HepG2 (cell line): ENCODE measurements at regions not wholly inside any gene's neighbourhood (a gene's known extent, or its start where the extent isn't known, plus 50 kb on each side); places are given as distances from the start of the nearest gene placed in this dataset.

Experiments
- ATAC-seq: fragments of 200-7000 bp; cut with Tn5 transposase; 3 replicates; pipeline ENCODE4 v1.9.1; 2020; ENCODE audit warnings: mild to moderate bottlenecking, moderate library complexity
- BruUV-seq: library from RNA; stranded (reverse); fragments of 400-500 nt; replicated peaks from 2 replicates; lab custom pipeline; 2021; lab: Mats Ljungman, UMichigan
- CTCF ChIA-PET: fragments of 300-600 bp; formaldehyde crosslinking; extraction: SDS; loops from one replicate; lab custom pipeline; 2021; ENCODE audit warnings: low total read pairs, inconsistent platforms, low intra/inter-chr PET ratio; lab: Yijun Ruan, JAX
- POLR2A ChIA-PET: fragments of 350-600 bp; sonication (Branson Sonifier 250); formaldehyde crosslinking; loops from one replicate; lab custom pipeline; 2020; ENCODE audit warnings: antibody characterized with exemption, inconsistent platforms; lab: Yijun Ruan, JAX
- DNase-seq: peaks from one replicate; pipeline ENCODE4 v3.0.0-alpha.2; 2015; ENCODE audit warnings: low spot score
- FAIRE-seq: peaks from 3 replicates; lab custom pipeline; 2011; peaks lifted over from hg19 to GRCh38; lab: Jason Lieb, UNC
- H2AFZ ChIP-seq: one replicate; pipeline ENCODE4 v1.6.1; 2011; ENCODE audit warnings: low read length, inconsistent platforms
- H3K27ac ChIP-seq: fragments of 300-600 bp; 3 replicates; pipeline ENCODE4 v1.8.0; 2011; ENCODE audit warnings: mixed run types, mild to moderate bottlenecking, mixed read lengths, low read length, inconsistent platforms; ENCODE audit not compliant: insufficient read depth; ENCODE audit errors: extremely low read length
- H3K27me3 ChIP-seq, 2 experiments: fragments of 200-600 bp in 1 of 2; 2 replicates in 1 of 2; 3 replicates in 1 of 2; pipeline versions ENCODE4 v1.6.0 to v1.8.0; 2011; ENCODE audit warnings: low read length in 2 of 2, mild to moderate bottlenecking in 2 of 2, moderate library complexity in 2 of 2, inconsistent platforms in 1 of 2; ENCODE audit not compliant: insufficient read depth in 2 of 2, control insufficient read depth in 1 of 2
- H3K36me3 ChIP-seq, 2 experiments: fragments of 200-600 bp in 1 of 2; replicated peaks in 1 of 2; 2 replicates in 1 of 2; 3 replicates in 1 of 2; pipeline versions ENCODE4 v1.5.1 to v1.8.0; 2011; ENCODE audit warnings: low read length in 2 of 2, inconsistent platforms in 1 of 2; ENCODE audit not compliant: insufficient read depth in 2 of 2, control insufficient read depth in 1 of 2
- H3K4me1 ChIP-seq: 2 replicates; pipeline ENCODE4 v1.5.1; 2012; ENCODE audit warnings: low read length, inconsistent platforms; ENCODE audit not compliant: insufficient read depth
- H3K4me2 ChIP-seq: 2 replicates; pipeline ENCODE4 v1.6.0; 2011; ENCODE audit warnings: low read depth, low read length, inconsistent platforms
- H3K4me3 ChIP-seq, 3 experiments: fragments of 200-600 bp in 1 of 3; sonication (generic), shearing (Covaris generic) in 1 of 3; replicated peaks in 1 of 3; 2 replicates each; pipeline ENCODE4 v1.5.1; 2011 to 2016; ENCODE audit warnings: low read length in 3 of 3, inconsistent platforms in 2 of 3, low read depth in 2 of 3, mild to moderate bottlenecking in 2 of 3, control low read depth in 1 of 3, mixed read lengths in 1 of 3; ENCODE audit not compliant: insufficient read depth in 1 of 3
- H3K79me2 ChIP-seq: one replicate; pipeline ENCODE4 v1.6.1; 2011; ENCODE audit warnings: low read length, inconsistent platforms; ENCODE audit not compliant: insufficient read depth
- H3K9ac ChIP-seq: 2 replicates; pipeline ENCODE4 v1.6.0; 2011; ENCODE audit warnings: mild to moderate bottlenecking, low read depth, low read length, inconsistent platforms; ENCODE audit not compliant: insufficient read depth
- H3K9me3 ChIP-seq: 2 replicates; pipeline ENCODE4 v1.5.1; 2012; ENCODE audit warnings: mild to moderate bottlenecking, low read length
- H4K20me1 ChIP-seq: 2 replicates; pipeline ENCODE4 v1.6.0; 2011; ENCODE audit warnings: inconsistent platforms, mild to moderate bottlenecking, low read length, moderate library complexity; ENCODE audit not compliant: insufficient read depth
- ARHGAP35 ChIP-seq: sonication (generic); formaldehyde crosslinking; IDR thresholded peaks from 2 replicates; pipeline ENCODE4 v1.9.0; 2022; ENCODE audit warnings: mild to moderate bottlenecking, inconsistent platforms, moderate library complexity, missing genetic modification reagents, borderline replicate concordance
- KDM5A ChIP-seq: fragments of 200-600 bp; sonication (generic); IDR thresholded peaks from 2 replicates; pipeline ENCODE4 v1.7.0; 2018; ENCODE audit warnings: antibody characterized with exemption, mild to moderate bottlenecking, low read length, borderline replicate concordance
- NFE2L2 ChIP-seq: fragments of 150-350 bp; IDR thresholded peaks from 2 replicates; pipeline ENCODE4 v1.6.1; 2014; ENCODE audit warnings: low read length
- PAX8 ChIP-seq: sonication (generic); formaldehyde crosslinking; IDR thresholded peaks from 2 replicates; pipeline ENCODE4 v1.8.0; 2022; ENCODE audit warnings: mild to moderate bottlenecking, missing genetic modification reagents, borderline replicate concordance
- SMC3 ChIP-seq: IDR thresholded peaks from 2 replicates; pipeline ENCODE4 v1.6.1; 2011; ENCODE audit warnings: low read length, improper control_type of control experiment
- SP5 ChIP-seq: IDR thresholded peaks from 2 replicates; pipeline ENCODE4 v1.6.1; 2016; ENCODE audit warnings: low read depth, borderline replicate concordance
- ZFP90 ChIP-seq: sonication (generic); formaldehyde crosslinking; IDR thresholded peaks from 2 replicates; pipeline ENCODE4 v1.8.0; 2022; ENCODE audit warnings: missing genetic modification reagents, mild to moderate bottlenecking, inconsistent platforms, borderline replicate concordance
- ZNF337 ChIP-seq: sonication (generic); formaldehyde crosslinking; IDR thresholded peaks from 2 replicates; pipeline ENCODE4 v1.5.1; 2020; ENCODE audit warnings: missing genetic modification reagents, low read depth, mild to moderate bottlenecking, borderline replicate concordance
- WGBS: methylation state at CpG from one replicate; pipeline ENCODE4 v1.1.6; 2017; ENCODE audit warnings: low lambda C conversion rate; 5-methylcytosine and 5-hydroxymethylcytosine counted together
- in situ Hi-C: cut with HindIII; loops from 2 replicates; pipeline ENCODE4 v1.10.0; 2017; ENCODE audit warnings: low pct_unique_long_range_greater_than_20kb; ENCODE audit not compliant: extremely low pct_ligation_motif_present
- intact Hi-C: fragments of 100-400 bp; cut with micrococcal nuclease; formaldehyde crosslinking; loops from one replicate; pipeline ENCODE4 v1.10.0; 2022; ENCODE audit not compliant: unreplicated experiment
- TF ChIP-seq, protein P1 (sequence below): sonication (generic); formaldehyde crosslinking; IDR thresholded peaks from 2 replicates; pipeline ENCODE4 v1.8.0; 2022; ENCODE audit warnings: low read depth, missing genetic modification reagents

DNA sequence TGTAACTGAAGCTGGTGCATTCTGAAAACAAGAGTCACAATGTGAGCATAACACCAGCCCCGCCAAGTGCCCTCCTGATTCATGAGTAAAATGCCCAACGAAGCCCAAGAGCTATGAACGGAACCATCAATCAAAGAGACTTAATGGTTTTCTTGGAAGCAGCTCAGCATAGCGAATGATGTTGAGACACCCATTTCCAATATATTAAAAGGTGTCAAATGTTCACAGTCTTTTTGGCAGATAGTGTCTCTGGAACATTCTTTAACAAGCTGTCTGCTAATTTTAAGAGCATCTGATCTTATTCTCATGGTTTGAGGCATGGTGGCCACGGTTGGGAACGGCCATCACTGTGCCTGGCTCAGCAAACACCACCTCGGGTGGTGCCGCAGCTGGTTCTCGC, 133.4 kb upstream of the USP29 start:
- Histone ChIP-seq H3K4me1 (peaks cover 21% of the 10 kb centered on the region), H3K9me3 (no peaks in the 10 kb centered on the region), H3K4me2 (no peak overlapping the region), H3K9ac (no peak overlapping the region), H3K4me3 (no peak overlapping the region), H2AFZ (no peak overlapping the region), H3K27ac (no peak overlapping the region), H3K36me3 (no peaks in the 10 kb centered on the region), H3K79me2 (no peaks in the 10 kb centered on the region), H4K20me1 (no peaks in the 10 kb centered on the region), H3K27me3 (no peaks in the 10 kb centered on the region)
- in situ Hi-C loops (no loop called here), intact Hi-C loops (no loop called here)
- TF ChIP-seq SP5 (CRISPR knock-in tag) (no peak), NFE2L2 (no peak), ARHGAP35 (CRISPR knock-in tag) (no peak), SMC3 (no peak), KDM5A (no peak), PAX8 (CRISPR knock-in tag) (no peak), ZNF337 (CRISPR knock-in tag) (no peak), ZFP90 (CRISPR knock-in tag) (no peak)
- TF ChIP-seq, protein P1, sequence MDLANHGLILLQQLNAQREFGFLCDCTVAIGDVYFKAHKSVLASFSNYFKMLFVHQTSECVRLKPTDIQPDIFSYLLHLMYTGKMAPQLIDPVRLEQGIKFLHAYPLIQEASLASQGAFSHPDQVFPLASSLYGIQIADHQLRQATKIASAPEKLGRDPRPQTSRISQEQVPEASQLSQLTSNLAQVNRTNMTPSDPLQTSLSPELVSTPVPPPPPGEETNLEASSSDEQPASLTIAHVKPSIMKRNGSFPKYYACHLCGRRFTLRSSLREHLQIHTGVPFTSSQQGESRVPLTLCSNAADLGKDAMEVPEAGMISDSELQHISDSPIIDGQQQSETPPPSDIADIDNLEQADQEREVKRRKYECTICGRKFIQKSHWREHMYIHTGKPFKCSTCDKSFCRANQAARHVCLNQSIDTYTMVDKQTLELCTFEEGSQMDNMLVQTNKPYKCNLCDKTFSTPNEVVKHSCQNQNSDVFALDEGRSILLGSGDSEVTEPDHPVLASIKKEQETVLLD = no peak
- DNase-seq (no peak), FAIRE-seq (no peak), ATAC-seq (no peak)
- POLR2A ChIA-PET = no interaction called here
- CTCF ChIA-PET = no interaction called here
- BruUV-seq = no TSS peak
- WGBS = 62% methylated on average over 9 of the region's 9 CpGs
